Neural cell (in vitro differentiated cells): ENCODE measurements at regions not wholly inside any gene's neighbourhood (a gene's known extent, or its start where the extent isn't known, plus 50 kb on each side); places are given as distances from the start of the nearest gene placed in this dataset.

Experiments used
- CTCF ChIP-seq: fragments of 450-650 bp; IDR thresholded peaks from 2 replicates; pipeline ENCODE4 v1.5.1; 2014; ENCODE audit warnings: antibody characterized with exemption, mild to moderate bottlenecking, moderate library complexity; ENCODE audit not compliant: poor library complexity, severe bottlenecking
- EP300 ChIP-seq: fragments of 450-650 bp; conservative IDR thresholded peaks from 2 replicates; pipeline ENCODE4 v1.6.1; 2014; ENCODE audit warnings: antibody characterized with exemption, mild to moderate bottlenecking, moderate library complexity; ENCODE audit not compliant: poor library complexity, severe bottlenecking
- RAD21 ChIP-seq: fragments of 450-650 bp; conservative IDR thresholded peaks from 2 replicates; pipeline ENCODE4 v1.6.1; 2014; ENCODE audit warnings: antibody characterized with exemption, mild to moderate bottlenecking, moderate library complexity

GRCh38 chr3:124439603-124440002, 290.6 kb upstream of the UMPS start:
- TF ChIP-seq CTCF (no peak), RAD21 (no peak), EP300 (no peak)
